Liver (tissue), 3 donors: ENCODE measurements at regions not wholly inside any gene's neighbourhood (a gene's known extent, or its start where the extent isn't known, plus 50 kb on each side); places are given as distances from the start of the nearest gene placed in this dataset.

Source experiments
- CTCF ChIP-seq: fragments of 150-350 bp; IDR thresholded peaks from 2 replicates; pipeline ENCODE4 v1.5.1; 2017; ENCODE audit warnings: improper control_type of control experiment, low read depth, low read length; ENCODE audit not compliant: missing input control
- EGR1 ChIP-seq, 2 donors: IDR thresholded peaks; 2 replicates each; pipeline ENCODE4 v1.6.1; 2016 to 2018; ENCODE audit warnings: antibody characterized with exemption in 2 of 2, low read depth in 2 of 2
- FOXA2 ChIP-seq: IDR thresholded peaks from 2 replicates; pipeline ENCODE4 v1.6.1; 2016; ENCODE audit warnings: antibody characterized with exemption
- GABPA ChIP-seq, 2 donors: IDR thresholded peaks in 1 of 2; conservative IDR thresholded peaks in 1 of 2; 2 replicates each; pipeline ENCODE4 v1.6.1; 2016; ENCODE audit warnings: antibody characterized with exemption in 2 of 2, mild to moderate bottlenecking in 1 of 2, moderate library complexity in 1 of 2
- HNF4G ChIP-seq: IDR thresholded peaks from 2 replicates; pipeline ENCODE4 v1.6.1; 2016; ENCODE audit warnings: antibody characterized with exemption
- MAX ChIP-seq: IDR thresholded peaks from 2 replicates; pipeline ENCODE4 v1.6.1; 2016; ENCODE audit warnings: antibody characterized with exemption
- NR2F2 ChIP-seq: IDR thresholded peaks from 2 replicates; pipeline ENCODE4 v1.6.1; 2016; ENCODE audit warnings: antibody characterized with exemption
- RAD21 ChIP-seq, 2 donors: IDR thresholded peaks; 2 replicates each; pipeline ENCODE4 v1.6.1; 2016; ENCODE audit warnings: antibody characterized with exemption in 2 of 2, mild to moderate bottlenecking in 2 of 2
- REST ChIP-seq: IDR thresholded peaks from 2 replicates; pipeline ENCODE4 v1.6.1; 2016; ENCODE audit warnings: antibody characterized with exemption, mild to moderate bottlenecking
- RXRA ChIP-seq, 2 donors: IDR thresholded peaks; 2 replicates each; pipeline ENCODE4 v1.6.1; 2017 to 2018; ENCODE audit warnings: antibody characterized with exemption in 2 of 2, mild to moderate bottlenecking in 1 of 2
- SP1 ChIP-seq: IDR thresholded peaks from 2 replicates; pipeline ENCODE4 v1.6.1; 2018; ENCODE audit warnings: antibody characterized with exemption, mild to moderate bottlenecking
- TAF1 ChIP-seq: conservative IDR thresholded peaks from 2 replicates; pipeline ENCODE4 v1.6.1; 2016; ENCODE audit warnings: antibody characterized with exemption, mild to moderate bottlenecking
- YY1 ChIP-seq: IDR thresholded peaks from 2 replicates; pipeline ENCODE4 v1.6.1; 2016; ENCODE audit warnings: antibody characterized with exemption, mild to moderate bottlenecking
- ZBTB33 ChIP-seq: IDR thresholded peaks from 2 replicates; pipeline ENCODE4 v1.6.1; 2016; ENCODE audit warnings: antibody characterized with exemption
- donor health status: healthy.
- donor health status: healthy.

GRCh38 chr3:104178680-104179079 lies 1188.0 kb upstream of the ALCAM start:
- no peak for TF ChIP-seq CTCF
- TF ChIP-seq ZBTB33: no peak
- TF ChIP-seq MAX: no peak
- TF ChIP-seq YY1: no peak
- no peak for TF ChIP-seq RXRA (IDR thresholded peaks at IDR 0.05)
- no peak for TF ChIP-seq GABPA (IDR thresholded peaks at IDR 0.05 in 1 of 2, conservative IDR thresholded peaks at IDR 0.05 in 1 of 2)
- TF ChIP-seq TAF1: no peak
- no peak for TF ChIP-seq NR2F2
- TF ChIP-seq RAD21 (IDR thresholded peaks at IDR 0.05): no peak
- no peak for TF ChIP-seq SP1
- TF ChIP-seq EGR1 (IDR thresholded peaks at IDR 0.05; ENCODE audit: low read depth in 2 of 2): no peak
- no peak for TF ChIP-seq REST
- no peak for TF ChIP-seq HNF4G
- no peak for TF ChIP-seq FOXA2
